ENCODE measurements at regions not wholly inside any gene's neighbourhood (a gene's known extent, or its start where the extent isn't known, plus 50 kb on each side); places are given as distances from the start of the nearest gene placed in this dataset.

- no peak for DNase-seq (ENCODE audit: low spot score)
These were observed 231.9 kb upstream of the RAB6C start for GRCh38 chr2:129747500-129748125.

DNA sequence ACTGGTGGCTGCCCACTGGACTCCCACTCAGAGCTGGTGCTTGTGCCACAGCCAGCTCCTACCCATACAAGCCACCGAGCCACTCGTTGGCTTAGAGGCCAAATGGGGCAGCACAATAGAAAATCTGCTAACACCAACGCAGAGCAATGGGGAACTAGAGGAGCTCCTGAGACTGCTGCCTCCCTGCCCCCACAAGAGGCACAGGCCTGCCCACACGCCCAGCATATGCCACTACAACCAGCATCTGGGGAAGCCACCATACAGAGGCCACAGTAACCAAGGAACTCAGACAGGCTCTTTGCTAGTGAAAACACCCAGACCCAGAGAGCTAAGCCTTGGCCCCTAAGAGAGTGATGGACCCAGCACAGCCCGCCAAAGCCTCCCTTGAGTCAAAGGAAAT, 231.2 kb upstream of the RAB6C start:
- DNase-seq (ENCODE audit: low spot score) = peak; percentile 78

GRCh38 chr2:129748653-129749052, 230.8 kb upstream of the RAB6C start:
- peak; percentile 39 for DNase-seq (ENCODE audit: low spot score)

- DNase-seq (ENCODE audit: low spot score) = no peak
These were observed 228.1 kb upstream of the RAB6C start for GRCh38 chr2:129751409-129751808.

DNA sequence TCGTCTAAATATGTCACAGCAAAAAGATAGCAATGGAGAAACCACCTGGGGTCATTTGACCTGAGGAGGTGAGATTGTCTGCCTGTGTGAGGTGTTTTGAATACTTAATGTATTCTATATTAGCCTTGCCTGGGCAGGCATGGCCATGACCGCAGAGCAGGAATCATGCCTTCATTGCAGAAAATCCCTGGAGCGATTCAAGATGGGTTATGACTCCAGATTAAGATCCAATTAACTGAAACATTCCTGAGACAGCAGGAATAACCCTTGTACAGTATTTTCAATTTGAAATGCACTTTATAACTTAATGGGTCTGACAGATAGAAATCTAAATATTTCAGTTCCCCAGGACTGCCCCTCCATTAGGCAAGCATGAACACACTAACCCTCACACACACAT, 227.3 kb upstream of the RAB6C start:
- DNase-seq (ENCODE audit: low spot score) = no peak

GRCh38 chr2:129752686-129753085, 226.8 kb upstream of the RAB6C start:
- no peak for DNase-seq (ENCODE audit: low spot score)

- no peak for DNase-seq (ENCODE audit: low spot score)
These were observed 226.2 kb upstream of the RAB6C start for GRCh38 chr2:129753261-129753660.

GRCh38 chr2:129754421-129754820, 225.0 kb upstream of the RAB6C start:
- DNase-seq (ENCODE audit: low spot score) = no peak

DNA sequence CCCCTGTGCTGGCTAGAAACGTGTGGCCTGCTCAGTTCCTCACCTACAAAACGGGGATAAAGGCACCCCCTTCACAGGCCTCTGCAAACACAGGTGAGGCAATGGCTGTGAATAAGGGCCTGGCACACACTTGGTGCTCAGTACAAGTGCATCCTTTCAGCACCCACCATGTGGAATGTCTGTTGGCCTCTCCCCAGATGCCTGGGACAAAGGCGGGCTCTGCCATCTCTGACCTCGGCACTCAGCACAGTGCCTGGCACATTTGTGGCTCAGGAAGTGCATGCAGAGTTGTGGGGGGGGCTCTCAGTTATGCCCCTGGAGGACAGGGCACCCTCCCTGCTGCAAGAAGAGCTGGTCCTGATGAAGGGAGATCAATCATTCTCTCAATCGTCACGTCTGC, 224.6 kb upstream of the RAB6C start:
- no peak for DNase-seq (ENCODE audit: low spot score)

DNA sequence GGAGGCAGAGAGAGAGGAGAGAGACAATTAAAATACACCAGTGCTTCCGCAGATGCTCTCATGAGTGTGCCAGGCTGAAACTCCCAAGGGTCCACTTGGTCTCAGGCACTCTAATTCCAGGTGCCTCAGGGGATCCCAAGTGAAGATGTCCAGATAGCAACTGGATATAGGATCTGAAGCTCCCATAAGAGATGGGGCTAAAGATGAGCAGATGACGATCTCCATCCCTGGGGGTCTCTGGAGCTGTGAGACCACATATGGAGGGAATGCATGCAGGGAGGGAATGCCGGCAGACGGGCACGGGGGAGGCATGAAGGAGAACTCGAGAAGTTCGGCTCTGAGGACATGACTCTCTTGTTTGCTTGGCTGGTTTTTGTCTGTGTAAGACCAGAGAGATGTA, 223.7 kb upstream of the RAB6C start:
- DNase-seq (ENCODE audit: low spot score) = no peak

- no peak for DNase-seq (ENCODE audit: low spot score)
These were observed 223.2 kb upstream of the RAB6C start for GRCh38 chr2:129756276-129756675.

DNA sequence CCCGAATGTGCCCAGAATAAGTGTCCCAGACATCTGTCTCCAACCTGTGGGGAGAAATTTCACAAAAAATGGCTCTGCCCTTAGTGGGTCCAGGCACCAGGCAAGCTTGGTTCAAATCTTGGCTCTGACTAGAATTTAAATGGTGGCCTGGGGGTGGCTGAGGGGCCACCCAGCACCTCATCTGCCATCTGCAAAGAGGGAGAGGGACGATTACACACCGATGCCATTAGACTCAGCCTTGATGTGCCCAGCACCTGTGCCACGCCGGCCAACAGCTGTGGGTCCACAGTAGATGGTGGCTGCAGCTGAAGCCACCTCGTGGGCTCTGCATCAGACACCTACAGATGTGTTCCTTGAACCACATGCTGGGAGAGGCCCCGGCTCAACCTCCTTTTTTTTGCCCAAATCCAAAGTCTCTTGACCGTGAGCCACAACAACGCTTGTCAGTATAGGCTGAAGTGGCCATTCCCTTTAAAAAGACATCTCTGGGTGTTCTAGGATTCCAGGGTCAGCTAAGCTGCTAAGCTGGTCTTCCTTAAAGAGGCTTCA, 222.0 kb upstream of the RAB6C start:
- no peak for DNase-seq (ENCODE audit: low spot score)

GRCh38 chr2:129757915-129758783, 221.3 kb upstream of the RAB6C start:
- DNase-seq (ENCODE audit: low spot score) = peak; percentile 47

DNA sequence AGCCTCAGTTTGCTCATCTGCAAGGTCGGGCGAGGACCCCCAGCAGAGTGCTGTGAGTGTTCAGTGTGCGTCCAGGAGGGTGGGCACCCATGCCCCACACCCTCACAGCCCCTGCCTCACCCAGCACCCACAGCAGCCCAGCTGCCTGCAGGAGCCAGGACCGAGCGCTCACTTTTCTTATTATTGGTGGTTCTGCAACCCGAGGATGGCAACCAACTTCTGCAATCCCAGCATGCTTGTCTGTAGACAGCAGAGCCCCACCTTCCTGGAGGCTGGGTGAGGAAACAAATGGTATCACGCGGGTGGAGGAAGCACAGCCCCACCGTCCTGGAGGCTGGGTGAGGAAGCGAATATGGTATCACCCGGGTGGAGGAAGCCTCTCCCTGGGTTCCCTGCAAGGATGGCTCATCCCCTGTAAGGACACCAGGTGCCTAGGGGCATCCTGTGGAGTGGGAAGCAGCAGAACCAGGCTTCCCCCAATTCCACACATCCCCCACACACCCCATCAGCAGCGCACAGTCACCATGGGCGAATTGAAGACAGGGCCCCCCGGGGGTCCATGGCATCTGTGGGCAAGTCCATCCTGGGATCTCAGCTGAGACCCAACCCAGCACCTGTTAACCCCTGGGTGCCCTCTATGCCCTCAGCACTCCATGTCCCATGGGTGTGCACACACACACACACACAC, 220.5 kb upstream of the RAB6C start:
- peak; percentile 76 for DNase-seq (ENCODE audit: low spot score)

GRCh38 chr2:129759472-129760010, 219.9 kb upstream of the RAB6C start:
- no peak for DNase-seq (ENCODE audit: low spot score)

DNA sequence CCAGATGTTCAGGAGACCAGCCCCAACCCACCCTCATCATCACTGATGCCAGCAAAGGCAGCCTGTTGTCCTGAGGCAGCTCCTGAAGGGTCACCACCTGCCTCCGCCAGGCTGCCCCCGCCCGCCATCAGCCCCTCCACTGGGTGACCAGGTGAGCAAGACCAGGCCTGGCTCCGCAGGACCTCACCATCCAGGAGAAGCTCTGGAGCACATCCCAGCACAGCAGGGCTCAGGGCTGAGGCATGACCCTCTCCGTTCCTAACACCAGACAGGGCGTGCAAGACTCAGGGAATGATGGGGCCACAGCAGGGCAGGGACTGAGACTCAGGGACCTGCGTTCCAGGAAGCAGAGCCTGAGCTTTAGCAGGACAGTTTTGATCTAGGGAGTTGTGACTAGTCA, 218.8 kb upstream of the RAB6C start:
- DNase-seq (ENCODE audit: low spot score) = no peak

- no peak for DNase-seq (ENCODE audit: low spot score)
These were observed 217.9 kb upstream of the RAB6C start for GRCh38 chr2:129761569-129762021.

DNA sequence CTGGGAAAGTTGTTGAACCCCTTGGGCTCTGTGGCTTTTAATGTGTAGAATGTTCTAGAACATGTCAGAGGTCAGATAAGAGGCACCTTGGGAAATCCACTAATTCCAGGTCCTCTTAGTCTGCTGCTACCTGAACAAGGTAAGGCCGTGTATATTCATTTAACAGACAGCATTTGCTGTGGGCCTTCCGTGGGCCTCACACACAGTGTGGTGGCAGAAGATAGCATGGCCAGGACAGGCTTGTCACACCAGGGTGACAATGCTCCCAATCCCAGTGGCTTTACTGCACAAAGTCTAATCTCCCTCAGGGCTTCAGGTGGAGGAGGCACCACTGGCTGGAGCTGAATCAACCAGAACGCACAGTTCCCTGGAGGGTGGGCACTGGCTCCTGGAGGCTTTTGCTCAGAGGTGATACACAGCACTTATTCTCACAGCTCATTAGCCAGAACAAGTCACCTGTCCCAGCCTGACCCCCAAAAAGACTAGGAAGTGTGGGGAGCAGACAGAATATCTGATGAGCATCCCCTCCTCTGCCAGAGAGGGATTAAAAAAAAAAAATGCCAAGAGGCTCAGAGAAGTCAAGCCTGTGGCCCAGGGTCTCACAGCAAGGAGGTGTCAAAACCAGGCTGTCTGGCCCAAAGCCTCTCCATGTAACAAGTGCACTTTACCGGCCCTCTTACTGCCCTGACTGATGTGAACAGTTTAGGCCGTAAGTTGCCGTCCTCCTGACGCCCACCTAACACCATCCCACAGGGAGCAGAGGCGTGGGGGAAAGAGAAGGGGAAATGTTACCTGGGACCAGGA, 216.9 kb upstream of the RAB6C start:
- DNase-seq (ENCODE audit: low spot score) = no peak

- no peak for DNase-seq (ENCODE audit: low spot score)
These were observed 216.1 kb upstream of the RAB6C start for GRCh38 chr2:129763190-129763846.

- no peak for DNase-seq (ENCODE audit: low spot score)
These were observed 215.5 kb upstream of the RAB6C start for GRCh38 chr2:129763966-129764365.
